ENCODE measurements at regions not wholly inside any gene's neighbourhood (a gene's known extent, or its start where the extent isn't known, plus 50 kb on each side); places are given as distances from the start of the nearest gene placed in this dataset.

DNA sequence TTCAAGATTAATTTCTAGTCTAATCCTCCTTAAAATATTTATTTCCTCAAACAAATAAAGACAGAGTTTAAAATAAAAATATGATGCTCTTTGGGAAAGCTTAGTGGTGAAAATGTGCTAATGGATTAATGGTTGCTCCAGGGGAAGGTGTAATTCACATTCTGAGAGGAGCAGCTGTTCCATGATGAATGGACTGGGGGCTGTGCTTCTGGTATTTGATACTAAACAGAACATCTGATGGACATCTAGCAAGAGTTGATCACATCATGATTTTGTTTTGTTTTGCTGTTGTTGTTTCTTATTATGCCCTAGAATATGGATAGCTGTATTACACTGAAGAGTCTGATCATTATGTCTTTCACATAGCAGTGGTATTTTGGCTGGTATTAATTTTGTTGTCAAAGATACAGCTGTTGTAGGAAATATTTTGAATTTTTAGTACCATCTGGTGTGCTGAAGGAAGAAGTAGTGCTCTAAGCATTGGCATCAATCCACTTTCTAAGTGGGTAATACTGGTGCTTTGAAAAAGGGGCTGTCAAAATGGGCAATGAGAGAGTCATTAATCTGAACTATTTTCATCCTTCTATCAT, 296.4 kb downstream of the ADAMTS20 start:
- no peak for TF ChIP-seq EGR1 (IDR thresholded peaks at IDR 0.05; ENCODE audit: low read depth in 2 of 2)
- TF ChIP-seq, protein P1, sequence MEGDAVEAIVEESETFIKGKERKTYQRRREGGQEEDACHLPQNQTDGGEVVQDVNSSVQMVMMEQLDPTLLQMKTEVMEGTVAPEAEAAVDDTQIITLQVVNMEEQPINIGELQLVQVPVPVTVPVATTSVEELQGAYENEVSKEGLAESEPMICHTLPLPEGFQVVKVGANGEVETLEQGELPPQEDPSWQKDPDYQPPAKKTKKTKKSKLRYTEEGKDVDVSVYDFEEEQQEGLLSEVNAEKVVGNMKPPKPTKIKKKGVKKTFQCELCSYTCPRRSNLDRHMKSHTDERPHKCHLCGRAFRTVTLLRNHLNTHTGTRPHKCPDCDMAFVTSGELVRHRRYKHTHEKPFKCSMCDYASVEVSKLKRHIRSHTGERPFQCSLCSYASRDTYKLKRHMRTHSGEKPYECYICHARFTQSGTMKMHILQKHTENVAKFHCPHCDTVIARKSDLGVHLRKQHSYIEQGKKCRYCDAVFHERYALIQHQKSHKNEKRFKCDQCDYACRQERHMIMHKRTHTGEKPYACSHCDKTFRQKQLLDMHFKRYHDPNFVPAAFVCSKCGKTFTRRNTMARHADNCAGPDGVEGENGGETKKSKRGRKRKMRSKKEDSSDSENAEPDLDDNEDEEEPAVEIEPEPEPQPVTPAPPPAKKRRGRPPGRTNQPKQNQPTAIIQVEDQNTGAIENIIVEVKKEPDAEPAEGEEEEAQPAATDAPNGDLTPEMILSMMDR (IDR thresholded peaks at IDR 0.05; ENCODE audit: low read depth, low read length, missing input control) = no peak
- no peak for TF ChIP-seq TAF1 (conservative IDR thresholded peaks at IDR 0.05)
- no peak for TF ChIP-seq GABPA (IDR thresholded peaks at IDR 0.05 in 1 of 2, conservative IDR thresholded peaks at IDR 0.05 in 1 of 2)
- TF ChIP-seq, protein P2, sequence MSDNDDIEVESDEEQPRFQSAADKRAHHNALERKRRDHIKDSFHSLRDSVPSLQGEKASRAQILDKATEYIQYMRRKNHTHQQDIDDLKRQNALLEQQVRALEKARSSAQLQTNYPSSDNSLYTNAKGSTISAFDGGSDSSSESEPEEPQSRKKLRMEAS (IDR thresholded peaks at IDR 0.05) = no peak
- TF ChIP-seq YY1 (IDR thresholded peaks at IDR 0.05) = no peak
- no peak for TF ChIP-seq FOXA1 (IDR thresholded peaks at IDR 0.05)
- TF ChIP-seq, protein P3, sequence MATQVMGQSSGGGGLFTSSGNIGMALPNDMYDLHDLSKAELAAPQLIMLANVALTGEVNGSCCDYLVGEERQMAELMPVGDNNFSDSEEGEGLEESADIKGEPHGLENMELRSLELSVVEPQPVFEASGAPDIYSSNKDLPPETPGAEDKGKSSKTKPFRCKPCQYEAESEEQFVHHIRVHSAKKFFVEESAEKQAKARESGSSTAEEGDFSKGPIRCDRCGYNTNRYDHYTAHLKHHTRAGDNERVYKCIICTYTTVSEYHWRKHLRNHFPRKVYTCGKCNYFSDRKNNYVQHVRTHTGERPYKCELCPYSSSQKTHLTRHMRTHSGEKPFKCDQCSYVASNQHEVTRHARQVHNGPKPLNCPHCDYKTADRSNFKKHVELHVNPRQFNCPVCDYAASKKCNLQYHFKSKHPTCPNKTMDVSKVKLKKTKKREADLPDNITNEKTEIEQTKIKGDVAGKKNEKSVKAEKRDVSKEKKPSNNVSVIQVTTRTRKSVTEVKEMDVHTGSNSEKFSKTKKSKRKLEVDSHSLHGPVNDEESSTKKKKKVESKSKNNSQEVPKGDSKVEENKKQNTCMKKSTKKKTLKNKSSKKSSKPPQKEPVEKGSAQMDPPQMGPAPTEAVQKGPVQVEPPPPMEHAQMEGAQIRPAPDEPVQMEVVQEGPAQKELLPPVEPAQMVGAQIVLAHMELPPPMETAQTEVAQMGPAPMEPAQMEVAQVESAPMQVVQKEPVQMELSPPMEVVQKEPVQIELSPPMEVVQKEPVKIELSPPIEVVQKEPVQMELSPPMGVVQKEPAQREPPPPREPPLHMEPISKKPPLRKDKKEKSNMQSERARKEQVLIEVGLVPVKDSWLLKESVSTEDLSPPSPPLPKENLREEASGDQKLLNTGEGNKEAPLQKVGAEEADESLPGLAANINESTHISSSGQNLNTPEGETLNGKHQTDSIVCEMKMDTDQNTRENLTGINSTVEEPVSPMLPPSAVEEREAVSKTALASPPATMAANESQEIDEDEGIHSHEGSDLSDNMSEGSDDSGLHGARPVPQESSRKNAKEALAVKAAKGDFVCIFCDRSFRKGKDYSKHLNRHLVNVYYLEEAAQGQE (IDR thresholded peaks at IDR 0.05) = no peak
- TF ChIP-seq, protein P4, sequence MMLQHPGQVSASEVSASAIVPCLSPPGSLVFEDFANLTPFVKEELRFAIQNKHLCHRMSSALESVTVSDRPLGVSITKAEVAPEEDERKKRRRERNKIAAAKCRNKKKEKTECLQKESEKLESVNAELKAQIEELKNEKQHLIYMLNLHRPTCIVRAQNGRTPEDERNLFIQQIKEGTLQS (IDR thresholded peaks at IDR 0.05) = no peak
- TF ChIP-seq SP1 (IDR thresholded peaks at IDR 0.05) = no peak
- TF ChIP-seq RAD21 (IDR thresholded peaks at IDR 0.05) = no peak
- TF ChIP-seq NR2F2 (IDR thresholded peaks at IDR 0.05) = no peak
- TF ChIP-seq, protein P5, sequence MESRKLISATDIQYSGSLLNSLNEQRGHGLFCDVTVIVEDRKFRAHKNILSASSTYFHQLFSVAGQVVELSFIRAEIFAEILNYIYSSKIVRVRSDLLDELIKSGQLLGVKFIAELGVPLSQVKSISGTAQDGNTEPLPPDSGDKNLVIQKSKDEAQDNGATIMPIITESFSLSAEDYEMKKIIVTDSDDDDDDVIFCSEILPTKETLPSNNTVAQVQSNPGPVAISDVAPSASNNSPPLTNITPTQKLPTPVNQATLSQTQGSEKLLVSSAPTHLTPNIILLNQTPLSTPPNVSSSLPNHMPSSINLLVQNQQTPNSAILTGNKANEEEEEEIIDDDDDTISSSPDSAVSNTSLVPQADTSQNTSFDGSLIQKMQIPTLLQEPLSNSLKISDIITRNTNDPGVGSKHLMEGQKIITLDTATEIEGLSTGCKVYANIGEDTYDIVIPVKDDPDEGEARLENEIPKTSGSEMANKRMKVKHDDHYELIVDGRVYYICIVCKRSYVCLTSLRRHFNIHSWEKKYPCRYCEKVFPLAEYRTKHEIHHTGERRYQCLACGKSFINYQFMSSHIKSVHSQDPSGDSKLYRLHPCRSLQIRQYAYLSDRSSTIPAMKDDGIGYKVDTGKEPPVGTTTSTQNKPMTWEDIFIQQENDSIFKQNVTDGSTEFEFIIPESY (IDR thresholded peaks at IDR 0.05) = no peak
- TF ChIP-seq FOXA2 (IDR thresholded peaks at IDR 0.05) = no peak

Measured in liver (tissue), 3 donors.